GM12875 (cell line): ENCODE measurements at regions not wholly inside any gene's neighbourhood (a gene's known extent, or its start where the extent isn't known, plus 50 kb on each side); places are given as distances from the start of the nearest gene placed in this dataset.
"Not testable (repeated sequence)": the region's sequence is repeated elsewhere in the genome, so short reads cannot be mapped to it uniquely, and the experiment has no call there.

Experiments used
- H3K4me3 ChIP-seq: one replicate; pipeline ENCODE4 v1.5.1; 2011; ENCODE audit warnings: low read depth, low read length, control low read depth
- TF ChIP-seq, protein P1 (sequence below): IDR thresholded peaks from 2 replicates; pipeline ENCODE4 v1.5.1; 2011; ENCODE audit warnings: low read depth, mild to moderate bottlenecking, control low read depth, inconsistent platforms, low read length, moderate library complexity, borderline replicate concordance; ENCODE audit not compliant: insufficient read depth

DNA sequence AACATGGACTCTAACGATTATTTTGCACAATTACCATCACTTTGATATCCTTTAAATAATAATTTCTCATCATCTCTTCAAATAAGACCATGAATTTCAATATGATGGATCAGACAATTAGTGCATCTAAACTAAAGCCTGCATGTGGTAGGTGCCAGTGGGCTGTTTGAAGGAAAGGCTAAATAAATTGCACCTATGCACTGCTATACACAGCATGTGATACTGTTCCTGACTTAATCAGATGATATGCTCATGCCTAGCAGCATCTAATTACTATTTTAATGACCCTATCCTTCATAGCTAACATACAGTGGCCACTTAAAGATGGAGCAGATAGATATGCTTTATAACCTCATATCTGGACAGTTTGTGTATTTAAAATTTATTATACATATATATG is 731.6 kb upstream of the MANEA start:
- no peak overlapping the region for H3K4me3 ChIP-seq
- TF ChIP-seq, protein P1, sequence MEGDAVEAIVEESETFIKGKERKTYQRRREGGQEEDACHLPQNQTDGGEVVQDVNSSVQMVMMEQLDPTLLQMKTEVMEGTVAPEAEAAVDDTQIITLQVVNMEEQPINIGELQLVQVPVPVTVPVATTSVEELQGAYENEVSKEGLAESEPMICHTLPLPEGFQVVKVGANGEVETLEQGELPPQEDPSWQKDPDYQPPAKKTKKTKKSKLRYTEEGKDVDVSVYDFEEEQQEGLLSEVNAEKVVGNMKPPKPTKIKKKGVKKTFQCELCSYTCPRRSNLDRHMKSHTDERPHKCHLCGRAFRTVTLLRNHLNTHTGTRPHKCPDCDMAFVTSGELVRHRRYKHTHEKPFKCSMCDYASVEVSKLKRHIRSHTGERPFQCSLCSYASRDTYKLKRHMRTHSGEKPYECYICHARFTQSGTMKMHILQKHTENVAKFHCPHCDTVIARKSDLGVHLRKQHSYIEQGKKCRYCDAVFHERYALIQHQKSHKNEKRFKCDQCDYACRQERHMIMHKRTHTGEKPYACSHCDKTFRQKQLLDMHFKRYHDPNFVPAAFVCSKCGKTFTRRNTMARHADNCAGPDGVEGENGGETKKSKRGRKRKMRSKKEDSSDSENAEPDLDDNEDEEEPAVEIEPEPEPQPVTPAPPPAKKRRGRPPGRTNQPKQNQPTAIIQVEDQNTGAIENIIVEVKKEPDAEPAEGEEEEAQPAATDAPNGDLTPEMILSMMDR = no peak

DNA sequence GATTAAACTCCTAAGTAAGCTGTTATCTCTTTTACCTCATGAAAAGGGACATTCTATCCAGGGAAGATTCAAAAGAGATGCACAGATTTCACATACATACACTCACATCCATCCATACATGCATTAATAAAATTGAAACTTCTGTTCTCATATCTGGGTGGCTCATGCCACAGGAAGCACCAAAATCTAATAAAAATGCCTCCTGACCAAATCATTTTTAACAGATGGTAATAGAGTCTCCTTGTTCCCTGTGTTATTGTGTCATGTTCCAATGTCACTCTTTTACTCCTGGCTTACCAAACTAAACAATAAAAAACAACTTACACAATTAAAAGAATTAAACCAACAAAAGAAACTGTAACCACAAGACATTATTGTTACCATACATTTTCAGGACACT is 742.1 kb upstream of the MANEA start:
- no peak overlapping the region for H3K4me3 ChIP-seq
- TF ChIP-seq, protein P1 = no peak

DNA sequence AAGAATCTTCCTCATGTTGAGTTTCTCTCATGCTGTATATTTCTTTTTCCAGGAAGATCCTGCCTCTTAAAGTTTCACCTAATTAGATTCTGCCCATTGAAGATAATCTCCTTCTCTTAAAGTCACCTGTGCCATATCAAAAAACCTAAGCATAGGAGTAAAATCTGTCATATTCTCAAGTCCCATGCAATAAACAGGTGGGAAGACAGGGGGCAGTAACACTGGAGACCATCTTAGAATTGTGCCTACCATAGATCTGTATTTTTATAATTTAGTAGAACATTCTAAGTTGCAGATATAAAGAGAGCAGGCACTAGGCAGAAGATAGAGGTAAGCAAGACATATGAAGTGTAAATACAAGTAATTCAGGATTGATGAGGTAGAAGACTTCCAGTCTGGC is 763.5 kb upstream of the MANEA start:
- TF ChIP-seq, protein P1 = no peak
- H3K4me3 ChIP-seq = no peak overlapping the region

DNA sequence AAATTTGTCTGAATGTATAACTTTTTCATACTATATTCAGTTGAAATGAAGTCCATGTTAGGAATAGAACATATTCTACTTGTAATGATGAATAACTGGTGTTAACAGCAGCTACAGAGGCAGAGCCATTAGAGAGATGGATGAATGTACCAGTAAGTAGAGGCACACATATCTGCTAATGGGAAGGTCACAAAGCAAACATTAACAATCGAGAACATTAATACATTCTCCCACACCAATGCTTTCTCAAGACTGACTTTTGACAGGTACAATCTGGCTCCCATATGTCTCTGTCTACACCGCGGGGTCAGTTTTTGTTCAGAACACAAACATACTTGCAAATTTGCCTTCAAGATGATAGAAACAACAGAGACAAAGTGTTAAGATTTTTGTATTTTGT is 776.0 kb upstream of the MANEA start:
- TF ChIP-seq, protein P1 = no peak
- H3K4me3 ChIP-seq = no peak overlapping the region

DNA sequence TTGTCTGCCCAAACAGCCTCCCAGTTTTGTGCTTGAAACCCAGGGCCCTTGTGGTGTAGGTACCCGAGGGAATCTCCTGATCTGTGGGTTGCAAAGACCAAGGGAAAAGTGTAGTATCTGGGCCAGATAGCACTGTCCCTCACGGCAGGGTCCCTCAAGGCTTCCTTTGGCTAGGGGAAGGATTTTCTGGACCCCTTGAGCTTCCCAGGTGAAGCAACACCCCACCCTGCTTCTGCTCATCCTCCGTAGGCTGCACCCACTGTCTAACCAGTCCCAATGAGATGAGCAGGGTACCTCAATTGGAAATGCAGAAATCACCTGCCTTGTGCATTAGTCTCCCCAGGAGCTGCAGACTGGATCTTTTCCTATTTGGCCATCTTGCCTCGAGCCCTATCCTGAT is 791.8 kb upstream of the MANEA start:
- no peak overlapping the region for H3K4me3 ChIP-seq
- TF ChIP-seq, protein P1 = no peak

DNA sequence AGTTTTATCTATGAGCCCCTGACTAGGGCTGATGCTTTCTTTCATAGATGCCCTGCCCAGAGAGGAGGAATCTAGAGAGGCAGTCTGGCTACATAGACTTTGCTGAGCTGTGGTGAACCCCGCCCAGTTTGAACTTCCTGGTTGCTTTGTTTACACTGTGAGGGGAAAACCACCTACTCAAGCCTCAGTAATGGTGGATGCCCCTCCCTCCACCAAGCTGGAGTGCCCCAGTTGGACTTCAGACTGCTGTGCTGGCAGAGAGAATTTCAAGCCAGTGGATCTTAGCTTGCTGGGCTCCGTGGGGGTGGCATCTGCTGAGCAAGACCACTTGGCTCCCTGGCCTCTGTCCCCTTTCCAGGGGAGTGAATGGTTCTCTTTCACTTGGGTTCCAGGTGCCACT is 792.3 kb upstream of the MANEA start:
- not testable (repeated sequence) for H3K4me3 ChIP-seq

DNA sequence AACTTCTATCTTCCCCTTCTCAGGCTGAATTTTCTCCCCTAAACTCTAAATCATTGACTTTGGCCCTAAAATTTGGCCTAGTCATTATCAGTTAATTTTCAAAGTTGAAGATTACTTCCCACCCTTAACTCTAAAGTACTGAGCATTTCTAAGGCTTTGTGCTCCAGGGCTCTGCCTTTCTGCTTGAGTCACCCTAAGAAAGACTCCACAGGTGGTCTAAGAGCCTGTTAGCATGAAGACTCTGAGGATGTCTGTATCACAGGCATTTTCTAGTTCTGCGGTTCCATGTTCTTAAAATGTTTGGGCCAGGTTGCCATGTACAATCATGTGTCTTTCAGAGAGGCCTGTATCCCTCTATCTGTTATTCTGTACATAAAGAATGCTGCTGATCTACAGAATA is 808.1 kb upstream of the MANEA start:
- TF ChIP-seq, protein P1 = no peak
- H3K4me3 ChIP-seq = no peak overlapping the region

DNA sequence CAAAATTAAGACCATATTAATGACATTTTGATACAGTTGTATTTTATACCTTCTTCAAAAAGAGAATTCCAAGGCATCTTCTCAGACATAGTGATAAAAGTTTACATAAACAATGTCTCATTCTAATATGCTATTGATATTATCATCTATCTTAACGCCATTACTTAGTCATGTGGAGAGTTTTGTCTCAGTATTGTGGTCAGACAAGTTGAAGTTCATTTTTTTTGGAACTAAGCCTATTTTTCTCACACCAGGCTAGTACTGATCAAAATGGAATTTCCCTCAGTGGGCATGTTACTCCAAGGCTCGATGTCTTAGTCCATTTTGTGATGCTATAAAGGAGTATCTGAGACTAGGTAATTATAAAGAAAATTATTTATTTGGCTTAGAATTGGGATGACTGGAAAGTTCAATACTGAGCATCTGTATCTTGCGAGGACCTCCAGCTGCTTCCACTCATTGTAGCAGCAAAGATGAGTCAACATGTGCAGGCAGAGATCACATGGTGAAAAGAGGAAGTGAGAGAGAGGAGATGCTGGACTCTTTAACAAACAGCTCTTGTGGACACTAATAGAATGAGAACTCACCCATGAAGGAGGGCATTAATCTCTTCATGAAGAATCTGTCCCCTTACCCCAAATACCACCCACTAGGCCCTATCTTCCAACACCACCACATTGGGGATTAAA is 825.5 kb upstream of the MANEA start:
- TF ChIP-seq, protein P1 = no peak
- H3K4me3 ChIP-seq = no peak overlapping the region
